H9 (cell line): ENCODE measurements at regions not wholly inside any gene's neighbourhood (a gene's known extent, or its start where the extent isn't known, plus 50 kb on each side); places are given as distances from the start of the nearest gene placed in this dataset.

Experiments used
- DNase-seq: peaks from one replicate; pipeline ENCODE4 v3.0.0-alpha.2; 2017
- H2AFZ ChIP-seq: one replicate; pipeline ENCODE4 v1.6.1; 2013; ENCODE audit warnings: mild to moderate bottlenecking, low read length, control low read depth, moderate library complexity
- H2AK5ac ChIP-seq: 2 replicates; pipeline ENCODE4 v1.6.1; 2013; ENCODE audit warnings: low read length, control low read depth, mixed read lengths; ENCODE audit not compliant: insufficient read length
- H2BK120ac ChIP-seq: one replicate; pipeline ENCODE4 v1.6.1; 2013; ENCODE audit warnings: low read depth, mild to moderate bottlenecking, low read length, control low read depth, inconsistent platforms; ENCODE audit not compliant: poor library complexity, severe bottlenecking
- H2BK12ac ChIP-seq: 2 replicates; pipeline ENCODE4 v1.6.1; 2013; ENCODE audit warnings: low read length, control low read depth, mixed read lengths, low read depth; ENCODE audit not compliant: insufficient read length
- H2BK15ac ChIP-seq: 2 replicates; pipeline ENCODE4 v1.6.1; 2013; ENCODE audit warnings: low read depth, low read length, control low read depth
- H2BK20ac ChIP-seq: one replicate; pipeline ENCODE4 v1.6.1; 2013; ENCODE audit warnings: low read depth, mild to moderate bottlenecking, low read length, control low read depth, inconsistent platforms; ENCODE audit not compliant: poor library complexity, severe bottlenecking
- H2BK5ac ChIP-seq: 2 replicates; pipeline ENCODE4 v1.6.1; 2013; ENCODE audit warnings: low read length, control low read depth, mixed read lengths; ENCODE audit not compliant: insufficient read length
- H3K14ac ChIP-seq: 2 replicates; pipeline ENCODE4 v1.6.1; 2013; ENCODE audit warnings: low read length, control low read depth; ENCODE audit not compliant: insufficient read depth
- H3K18ac ChIP-seq: 2 replicates; pipeline ENCODE4 v1.6.1; 2013; ENCODE audit warnings: low read depth, mild to moderate bottlenecking, mixed read lengths, low read length, control low read depth; ENCODE audit not compliant: insufficient read length
- H3K23ac ChIP-seq: 2 replicates; pipeline ENCODE4 v1.6.1; 2013; ENCODE audit warnings: low read length, control low read depth, mixed read lengths, low read depth; ENCODE audit not compliant: insufficient read length
- H3K23me2 ChIP-seq: 2 replicates; pipeline ENCODE4 v1.6.1; 2013; ENCODE audit warnings: low read depth, mild to moderate bottlenecking, mixed read lengths, low read length, control low read depth; ENCODE audit not compliant: insufficient read length, poor library complexity, severe bottlenecking
- H3K27ac ChIP-seq: 2 replicates; pipeline ENCODE4 v1.5.1; 2013; ENCODE audit warnings: low read length, control low read depth, mixed read lengths, low read depth; ENCODE audit not compliant: insufficient read length
- H3K27me3 ChIP-seq: 2 replicates; pipeline ENCODE4 v1.6.1; 2013; ENCODE audit warnings: low read length, control low read depth, inconsistent platforms; ENCODE audit not compliant: insufficient read depth
- H3K4ac ChIP-seq: 2 replicates; pipeline ENCODE4 v1.6.1; 2013; ENCODE audit warnings: low read depth, mild to moderate bottlenecking, control low read depth, inconsistent platforms, low read length, moderate library complexity
- H3K4me1 ChIP-seq: 2 replicates; pipeline ENCODE4 v1.6.1; 2013; ENCODE audit warnings: low read length, control low read depth, inconsistent platforms; ENCODE audit not compliant: insufficient read depth
- H3K4me2 ChIP-seq: 2 replicates; pipeline ENCODE4 v1.6.1; 2013; ENCODE audit warnings: low read length, control low read depth, mixed read lengths; ENCODE audit not compliant: insufficient read length, insufficient read depth
- H3K56ac ChIP-seq: 2 replicates; pipeline ENCODE4 v1.6.1; 2013; ENCODE audit warnings: low read depth, mild to moderate bottlenecking, mixed read lengths, low read length, control low read depth; ENCODE audit not compliant: insufficient read length
- H3K79me1 ChIP-seq: 2 replicates; pipeline ENCODE4 v1.6.1; 2013; ENCODE audit warnings: low read depth, mild to moderate bottlenecking, moderate library complexity, low read length, control low read depth, inconsistent platforms; ENCODE audit not compliant: insufficient read depth, poor library complexity, severe bottlenecking
- H3K79me2 ChIP-seq: 2 replicates; pipeline ENCODE4 v1.6.1; 2013; ENCODE audit warnings: low read length, control low read depth, inconsistent platforms; ENCODE audit not compliant: insufficient read depth
- H3K9ac ChIP-seq: 2 replicates; pipeline ENCODE4 v1.6.1; 2013; ENCODE audit warnings: low read length, control low read depth, mixed read lengths; ENCODE audit not compliant: insufficient read length; ENCODE audit errors: extremely low read depth
- H3K9me3 ChIP-seq: one replicate; pipeline ENCODE4 v1.6.1; 2013; ENCODE audit warnings: low read depth, low read length, inconsistent platforms; ENCODE audit not compliant: control insufficient read depth
- H3T11ph ChIP-seq: one replicate; pipeline ENCODE4 v1.6.1; 2013; ENCODE audit warnings: mild to moderate bottlenecking, low read length, control low read depth, inconsistent platforms
- H4K20me1 ChIP-seq: one replicate; pipeline ENCODE4 v1.6.1; 2013; ENCODE audit not compliant: control insufficient read depth, insufficient read length, insufficient read depth
- H4K5ac ChIP-seq: 2 replicates; pipeline ENCODE4 v1.6.1; 2013; ENCODE audit warnings: low read depth, mild to moderate bottlenecking, mixed read lengths, low read length, control low read depth; ENCODE audit not compliant: insufficient read length
- H4K8ac ChIP-seq: replicated peaks from 2 replicates; pipeline ENCODE4 v1.6.1; 2013; ENCODE audit warnings: low read length, control low read depth, mixed read lengths, low read depth; ENCODE audit not compliant: insufficient read length
- H4K91ac ChIP-seq: 2 replicates; pipeline ENCODE4 v1.6.1; 2013; ENCODE audit warnings: low read depth, mild to moderate bottlenecking, moderate library complexity, mixed read lengths, low read length, control low read depth; ENCODE audit not compliant: insufficient read length
- H3K27ac Mint-ChIP-seq, 3 experiments: 2 replicates in 2 of 3; 3 replicates in 1 of 3; pipeline ENCODE4 v1.8.0; 2020 to 2021; ENCODE audit warnings: mixed read lengths in 3 of 3, mild to moderate bottlenecking in 1 of 3, moderate library complexity in 1 of 3
- H3K27me3 Mint-ChIP-seq: 2 replicates; pipeline ENCODE4 v1.8.0; 2021; ENCODE audit warnings: low read depth, mild to moderate bottlenecking, moderate library complexity, mixed read lengths
- H3K36me3 Mint-ChIP-seq, 3 experiments: 2 replicates in 2 of 3; 3 replicates in 1 of 3; pipeline ENCODE4 v1.8.0; 2020 to 2021; ENCODE audit warnings: low read depth in 3 of 3, mixed read lengths in 3 of 3; ENCODE audit not compliant: insufficient read depth in 1 of 3
- H3K4me1 Mint-ChIP-seq, 2 experiments: 2 replicates each; pipeline ENCODE4 v1.8.0; 2020; ENCODE audit warnings: mixed read lengths in 2 of 2
- H3K4me3 Mint-ChIP-seq, 2 experiments: 2 replicates in 1 of 2; 3 replicates in 1 of 2; pipeline ENCODE4 v1.8.0; 2020 to 2021; ENCODE audit warnings: mild to moderate bottlenecking in 2 of 2, mixed read lengths in 2 of 2, moderate library complexity in 1 of 2
- H3K9me3 Mint-ChIP-seq, 2 experiments: 2 replicates in 1 of 2; 3 replicates in 1 of 2; pipeline ENCODE4 v1.8.0; 2020; ENCODE audit warnings: mild to moderate bottlenecking in 2 of 2, mixed read lengths in 2 of 2, moderate library complexity in 1 of 2
- CTCF ChIP-seq: fragments of 200-600 bp; sonication (generic); conservative IDR thresholded peaks from 3 replicates; pipeline ENCODE4 v1.8.0; 2021; ENCODE audit warnings: antibody characterized with exemption, mild to moderate bottlenecking
- WGBS: extraction: QIAGEN DNeasy Blood & Tissue Kit; methylation state at CpG from one replicate; pipeline ENCODE4 v1.1.7; 2013; ENCODE audit warnings: missing lambda C conversion rate, low lambda C conversion rate, mixed read lengths; ENCODE audit not compliant: insufficient read length; ENCODE audit errors: extremely low coverage; 5-methylcytosine and 5-hydroxymethylcytosine counted together

- Mint-ChIP-seq H3K4me3 (no peak overlapping the region), H3K4me1 (peaks cover 13 to 15% of the 10 kb centered on the region in 2 experiments), H3K36me3 (peaks cover 43 to 84% (median 78%) of the 10 kb centered on the region in 3 experiments), H3K27me3 (no peaks in the 10 kb centered on the region; the same call in 1 of the 2 replicates), H3K27ac (no peak overlapping the region), H3K9me3 (no peaks in the 10 kb centered on the region)
- no peak overlapping the region for H2BK12ac ChIP-seq
- no peak overlapping the region for H3K23ac ChIP-seq
- H2BK120ac ChIP-seq = no peak overlapping the region
- H3K9ac ChIP-seq = no peak overlapping the region
- H3K27me3 ChIP-seq = no peaks in the 10 kb centered on the region
- no peak for TF ChIP-seq CTCF
- H4K8ac ChIP-seq = no peak overlapping the region
- no peak overlapping the region for H3K14ac ChIP-seq
- no peak overlapping the region for H2BK15ac ChIP-seq
- no peaks in the 10 kb centered on the region for H3K23me2 ChIP-seq
- no peak overlapping the region for H3K56ac ChIP-seq
- H3K9me3 ChIP-seq = no peaks in the 10 kb centered on the region
- no peak overlapping the region for H2BK20ac ChIP-seq
- no peak for DNase-seq
- no peak overlapping the region for H3K4me2 ChIP-seq
- no peaks in the 10 kb centered on the region for H4K20me1 ChIP-seq
- H3K4me1 ChIP-seq = no peaks in the 10 kb centered on the region
- H3K4ac ChIP-seq = no peak overlapping the region
- no peak overlapping the region for H2AK5ac ChIP-seq
- no peaks in the 10 kb centered on the region for H3K79me2 ChIP-seq
- H2BK5ac ChIP-seq = no peak overlapping the region
- no peak overlapping the region for H3K27ac ChIP-seq
- H2AFZ ChIP-seq = no peak overlapping the region
- H4K5ac ChIP-seq = no peak overlapping the region
- WGBS = no CpG with 5 or more reads among the region's 8 CpGs
- H3K79me1 ChIP-seq = no peaks in the 10 kb centered on the region
- no peak overlapping the region for H4K91ac ChIP-seq
- H3K18ac ChIP-seq = no peak overlapping the region
- H3T11ph ChIP-seq = no peak overlapping the region
Observed at GRCh38 chr2:120979921-120980320, 244.3 kb downstream of the GLI2 start.
